Ammon's horn (tissue), 1 donor: ENCODE measurements at regions not wholly inside any gene's neighbourhood (a gene's known extent, or its start where the extent isn't known, plus 50 kb on each side); places are given as distances from the start of the nearest gene placed in this dataset.

Experiments used
- DNase-seq: peaks from one replicate; pipeline ENCODE4 v3.0.0-alpha.2; 2016; ENCODE audit warnings: low spot score

- peak; percentile 16 for DNase-seq
Measured at GRCh38 chr10:131651674-131652437, 249.0 kb upstream of the PPP2R2D start.

DNA sequence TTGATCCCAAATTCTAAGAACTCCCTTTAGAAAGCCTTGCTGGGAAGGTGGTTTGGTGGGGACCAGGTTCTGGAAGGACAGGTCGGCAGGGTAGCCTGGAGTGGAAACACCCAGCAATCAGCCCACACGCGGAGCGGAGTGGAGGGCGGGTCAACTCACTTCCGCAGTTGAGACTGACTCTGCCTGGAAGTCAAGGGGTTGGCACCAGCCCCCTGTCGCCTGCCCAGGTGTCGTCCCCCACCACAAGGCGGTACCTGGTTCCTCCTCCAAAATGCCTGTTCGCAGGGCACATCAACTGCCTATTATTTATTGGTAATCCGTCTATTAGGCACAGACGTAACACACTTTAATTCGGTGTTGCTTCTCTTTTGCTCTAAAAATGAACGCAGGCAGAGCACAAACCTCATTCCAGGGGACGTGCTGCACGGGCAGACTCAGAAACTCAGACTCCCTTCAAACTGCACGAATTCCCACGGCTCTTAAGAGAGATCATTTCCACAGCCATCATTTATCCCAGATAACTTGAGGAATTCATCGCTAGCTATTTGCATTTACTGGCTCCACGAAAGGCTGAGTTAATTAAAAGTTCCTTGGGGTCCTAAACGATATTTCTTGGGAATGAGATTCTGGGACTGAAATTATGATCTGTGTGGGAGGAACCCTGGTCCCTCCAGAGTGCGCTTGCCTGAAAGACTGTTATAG lies 248.2 kb upstream of the PPP2R2D start:
- DNase-seq: no peak

DNA sequence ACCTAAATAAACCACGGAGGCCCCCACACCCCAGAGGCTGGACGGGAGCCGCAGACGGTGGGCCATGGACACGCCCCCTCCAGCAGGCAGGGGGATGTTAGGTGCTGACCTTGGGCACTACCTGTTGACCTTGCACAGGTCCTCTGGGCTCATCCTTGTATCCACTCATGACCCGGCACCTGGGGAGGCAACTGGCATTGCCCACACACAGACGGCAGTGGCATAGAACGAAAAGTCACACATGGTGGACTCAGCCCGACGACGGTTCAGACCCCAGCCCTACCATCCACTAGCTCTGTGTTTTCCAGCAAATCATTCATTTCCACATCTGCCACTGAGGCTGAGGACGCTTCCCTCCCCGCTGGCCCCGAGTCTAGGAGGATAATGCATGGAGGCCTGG lies 247.7 kb upstream of the PPP2R2D start:
- no peak for DNase-seq

GRCh38 chr10:131653554-131654470 lies 247.0 kb upstream of the PPP2R2D start:
- DNase-seq: no peak

DNA sequence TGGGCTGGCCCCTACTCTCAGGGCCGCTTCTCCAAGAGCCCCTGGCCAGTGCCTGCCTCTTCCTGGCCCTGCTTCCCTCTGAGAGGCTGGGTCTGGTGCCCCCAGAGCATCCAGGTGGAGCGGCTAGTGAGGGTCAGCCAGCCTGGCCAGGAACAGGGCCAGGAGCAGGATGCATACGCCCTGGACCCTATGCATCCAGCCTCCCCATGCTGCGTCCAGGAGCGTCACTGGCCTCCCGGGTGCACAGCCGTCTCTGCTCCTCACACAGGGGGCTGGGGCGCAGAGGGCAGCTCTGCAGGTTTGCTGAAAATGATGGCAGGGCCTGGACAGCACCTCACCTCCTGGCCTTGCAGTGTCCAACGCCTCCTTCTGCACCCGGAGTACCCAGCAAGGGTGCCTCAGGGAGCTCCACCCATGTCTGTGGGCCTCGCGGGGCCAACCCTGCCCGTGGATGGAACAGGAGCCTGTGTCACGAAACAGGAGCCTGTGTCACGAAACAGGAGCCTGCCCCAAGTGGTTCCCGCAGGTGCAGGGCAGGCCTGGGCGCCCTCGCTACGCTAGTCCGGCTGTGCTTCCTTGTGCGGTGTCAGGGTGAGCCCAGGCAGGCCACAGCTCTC lies 246.2 kb upstream of the PPP2R2D start:
- DNase-seq: no peak

GRCh38 chr10:131655101-131655849 lies 245.5 kb upstream of the PPP2R2D start:
- no peak for DNase-seq

- no peak for DNase-seq
Measured at GRCh38 chr10:131656009-131656408, 244.8 kb upstream of the PPP2R2D start.

GRCh38 chr10:131656431-131656841 lies 244.4 kb upstream of the PPP2R2D start:
- no peak for DNase-seq

DNA sequence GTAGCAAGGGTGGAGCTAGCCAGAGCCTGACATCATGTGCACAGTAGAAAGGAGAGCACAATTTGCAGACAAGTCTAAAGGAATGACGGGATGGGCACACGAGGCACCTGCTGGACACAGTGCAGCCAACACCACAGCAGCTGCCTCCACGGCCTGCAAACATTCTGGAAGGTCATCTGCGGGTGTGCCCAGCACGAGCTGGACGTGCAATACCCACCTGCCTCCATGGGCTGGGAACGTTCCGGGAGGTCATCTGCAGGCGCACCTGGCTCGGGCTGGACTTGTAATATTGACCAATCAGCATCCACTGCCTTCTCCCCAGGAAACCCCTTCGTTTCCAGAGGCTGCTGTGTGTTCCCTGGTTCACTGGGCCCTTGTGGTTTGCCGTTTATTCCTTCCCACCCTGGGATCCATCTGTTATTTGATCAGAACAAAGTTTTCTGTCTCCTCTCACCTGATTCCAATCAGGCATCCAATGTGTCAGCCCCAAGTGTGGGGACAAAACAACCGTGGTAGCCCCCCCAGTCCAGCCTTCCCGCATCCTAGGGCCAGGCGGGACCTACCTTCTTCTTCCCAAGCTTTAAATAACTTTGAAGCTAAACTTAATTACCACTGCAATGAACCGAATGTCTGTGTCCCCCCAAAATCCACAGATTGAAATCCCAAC lies 243.4 kb upstream of the PPP2R2D start:
- no peak for DNase-seq

DNA sequence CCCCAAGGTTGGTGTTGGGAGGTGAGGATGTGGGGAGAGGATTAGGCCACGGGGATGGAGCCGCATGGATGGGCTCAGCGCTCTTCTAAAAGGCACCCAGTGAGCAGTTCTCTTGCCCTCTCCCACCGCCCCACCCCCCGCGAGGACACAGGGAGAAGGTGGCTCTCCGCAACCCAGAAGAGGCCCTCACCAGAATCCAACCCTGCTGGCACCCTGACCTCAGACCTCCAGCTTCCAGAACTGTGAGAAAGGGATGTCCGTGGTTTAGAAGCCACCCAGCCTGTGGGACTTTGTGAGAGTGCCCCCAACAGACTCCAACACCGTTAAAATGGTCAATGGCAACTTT lies 242.8 kb upstream of the PPP2R2D start:
- DNase-seq: no peak

GRCh38 chr10:131658476-131659110 lies 242.2 kb upstream of the PPP2R2D start:
- DNase-seq: no peak

DNA sequence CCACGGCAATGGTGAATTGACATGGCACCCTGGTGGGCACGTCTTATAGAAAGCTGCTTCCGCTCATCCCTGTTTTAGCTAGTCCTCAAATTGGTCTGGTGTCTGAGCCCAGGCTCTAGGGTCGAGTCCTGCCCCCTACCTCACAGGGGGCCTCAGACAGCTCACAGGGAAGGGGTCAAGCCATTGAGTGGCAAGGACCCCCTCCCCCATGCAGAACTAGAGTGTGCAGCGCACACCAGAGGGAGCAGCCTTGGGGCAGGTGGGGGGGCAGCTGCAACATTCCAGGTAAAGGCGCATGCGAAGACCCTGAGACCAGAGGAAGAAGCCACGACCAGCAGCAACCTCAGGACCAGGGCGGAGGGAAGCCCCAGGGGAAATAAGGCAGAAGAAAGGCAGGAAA lies 240.4 kb upstream of the PPP2R2D start:
- DNase-seq: no peak

GRCh38 chr10:131662851-131663250 lies 238.0 kb upstream of the PPP2R2D start:
- DNase-seq: no peak

DNA sequence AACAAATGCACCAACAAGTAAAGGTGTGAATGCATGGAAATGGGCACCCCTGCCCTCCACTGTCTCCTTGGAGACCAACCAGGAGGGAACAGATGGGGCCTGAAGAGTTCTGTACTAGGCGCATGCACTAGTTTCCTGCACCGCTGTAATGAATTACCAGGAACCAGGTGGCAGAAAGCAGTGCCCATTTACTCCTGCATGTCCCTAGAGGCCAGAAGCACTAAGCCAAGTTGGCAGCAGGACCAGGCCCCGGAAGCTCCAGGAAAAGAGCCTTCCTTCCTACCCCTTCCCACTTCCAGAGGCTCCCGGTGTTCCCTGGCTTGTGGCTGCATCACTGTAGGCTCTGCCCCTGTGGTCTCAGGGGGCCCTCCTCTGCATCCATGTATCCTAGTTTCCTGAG lies 237.5 kb upstream of the PPP2R2D start:
- DNase-seq: no peak

DNA sequence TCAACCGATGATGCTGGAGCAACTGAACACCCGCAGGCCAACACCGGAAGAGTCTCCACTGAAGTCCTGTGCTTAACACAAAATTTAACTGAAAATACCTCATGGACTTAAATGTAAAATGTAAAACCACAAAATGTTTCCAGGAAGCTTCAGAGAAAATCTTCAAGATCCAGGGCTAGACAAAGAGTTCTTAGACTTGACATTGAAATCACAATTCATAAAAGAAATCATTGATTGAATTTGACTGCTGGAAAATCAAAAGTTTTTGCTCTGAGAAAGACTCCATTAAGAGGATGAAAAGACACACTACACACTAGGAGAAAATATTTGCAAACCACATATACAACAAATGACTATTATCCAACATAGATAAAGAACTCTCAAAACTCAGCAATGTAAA lies 234.7 kb upstream of the PPP2R2D start:
- DNase-seq: no peak

GRCh38 chr10:131667047-131667446 lies 233.8 kb upstream of the PPP2R2D start:
- DNase-seq: no peak

GRCh38 chr10:131667561-131667960 lies 233.2 kb upstream of the PPP2R2D start:
- DNase-seq: no peak

- DNase-seq: no peak
Measured at GRCh38 chr10:131668903-131669302, 231.9 kb upstream of the PPP2R2D start.

DNA sequence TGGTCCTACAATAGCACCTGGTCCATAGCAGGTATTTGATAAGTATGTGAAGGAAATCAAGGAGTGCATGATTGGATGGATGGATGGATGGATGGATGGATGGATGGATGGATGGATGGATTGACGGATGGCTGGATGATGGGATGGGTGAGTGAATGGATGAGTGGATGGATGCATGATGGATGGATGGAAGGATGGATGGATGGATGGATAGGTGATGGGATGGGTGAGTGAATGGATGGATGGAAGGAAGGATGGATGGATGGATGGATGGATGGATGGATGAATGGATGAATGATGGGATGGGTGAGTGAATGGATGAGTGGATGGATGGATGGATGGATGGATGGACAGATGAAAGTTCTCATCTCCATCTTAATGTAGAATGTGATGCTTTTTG lies 231.0 kb upstream of the PPP2R2D start:
- DNase-seq: no peak

GRCh38 chr10:131670341-131670740 lies 230.5 kb upstream of the PPP2R2D start:
- DNase-seq: no peak
